ENCODE measurements at regions not wholly inside any gene's neighbourhood (a gene's known extent, or its start where the extent isn't known, plus 50 kb on each side); places are given as distances from the start of the nearest gene placed in this dataset.

GRCh38 chr15:77749236-77749997 is 116.7 kb upstream of the LINGO1 start:
- Mint-ChIP-seq H3K9me3 (no peaks in the 10 kb centered on the region), H3K27me3 (no peaks in the 10 kb centered on the region), H3K4me3 (no peak overlapping the region), H3K27ac (no peak overlapping the region), H3K36me3 (ENCODE audit: low read depth) (no peaks in the 10 kb centered on the region), H3K4me1 (no peaks in the 10 kb centered on the region)
- ChIA-PET POLR2A (no interaction called here), CTCF (no interaction called here)
- DNase-seq, result no peak

- ChIA-PET POLR2A (interaction anchor here (0.6 kb wide), 1 partner anchor 129 kb away, joined by 5 read pairs; no protein-coding TSS in a partner anchor), CTCF (no interaction called here)
- Mint-ChIP-seq H3K27ac (no peak overlapping the region), H3K4me3 (no peak overlapping the region), H3K36me3 (ENCODE audit: low read depth) (no peaks in the 10 kb centered on the region), H3K9me3 (no peaks in the 10 kb centered on the region), H3K4me1 (no peaks in the 10 kb centered on the region), H3K27me3 (no peaks in the 10 kb centered on the region)
- no peak for DNase-seq
Measured at GRCh38 chr15:77748078-77749064, 115.7 kb upstream of the LINGO1 start.

- Mint-ChIP-seq H3K27ac (no peak overlapping the region), H3K4me1 (no peaks in the 10 kb centered on the region), H3K36me3 (ENCODE audit: low read depth) (no peaks in the 10 kb centered on the region), H3K9me3 (no peaks in the 10 kb centered on the region), H3K4me3 (no peak overlapping the region), H3K27me3 (no peaks in the 10 kb centered on the region)
- CTCF ChIA-PET, result interaction anchor here (0.5 kb wide), 1 partner anchor 138 kb away, joined by 3 read pairs; no protein-coding TSS in a partner anchor
- POLR2A ChIA-PET, result no interaction called here
- DNase-seq, result no peak
Measured at GRCh38 chr15:77747175-77748077, 114.7 kb upstream of the LINGO1 start.

- no peaks in the 10 kb centered on the region for H3K27me3 Mint-ChIP-seq
- POLR2A ChIA-PET, result no interaction called here
- H3K9me3 Mint-ChIP-seq, result no peaks in the 10 kb centered on the region
- H3K27ac Mint-ChIP-seq, result no peak overlapping the region
- H3K4me1 Mint-ChIP-seq, result no peaks in the 10 kb centered on the region
- CTCF ChIA-PET, result interaction anchor here (0.5 kb wide), 1 partner anchor 138 kb away, joined by 3 read pairs; no protein-coding TSS in a partner anchor
- H3K4me3 Mint-ChIP-seq, result no peak overlapping the region
- no peaks in the 10 kb centered on the region for H3K36me3 Mint-ChIP-seq (ENCODE audit: low read depth)
- no peak for DNase-seq
Measured at GRCh38 chr15:77746254-77747174, 113.8 kb upstream of the LINGO1 start.

- H3K36me3 Mint-ChIP-seq (ENCODE audit: low read depth), result no peaks in the 10 kb centered on the region
- ChIA-PET POLR2A (no interaction called here), CTCF (interaction anchor here (0.8 to 1.3 kb wide), 2 partner anchors 16 to 18 kb away, joined by 3 to 4 read pairs; no protein-coding TSS in a partner anchor)
- no peaks in the 10 kb centered on the region for H3K9me3 Mint-ChIP-seq
- H3K27ac Mint-ChIP-seq, result no peak overlapping the region
- H3K27me3 Mint-ChIP-seq, result peaks cover 2% of the 10 kb centered on the region
- no peak overlapping the region for H3K4me3 Mint-ChIP-seq
- H3K4me1 Mint-ChIP-seq, result no peaks in the 10 kb centered on the region
- no peak for DNase-seq
Measured at GRCh38 chr15:77744398-77744797, 111.7 kb upstream of the LINGO1 start.

- Mint-ChIP-seq H3K9me3 (no peaks in the 10 kb centered on the region), H3K36me3 (ENCODE audit: low read depth) (no peaks in the 10 kb centered on the region), H3K4me3 (no peak overlapping the region), H3K27me3 (peaks cover 12% of the 10 kb centered on the region), H3K27ac (no peak overlapping the region), H3K4me1 (no peaks in the 10 kb centered on the region)
- CTCF ChIA-PET, result no interaction called here
- DNase-seq, result no peak
- POLR2A ChIA-PET, result no interaction called here
Measured at GRCh38 chr15:77742570-77742969, 109.9 kb upstream of the LINGO1 start.

- no peaks in the 10 kb centered on the region for H3K36me3 Mint-ChIP-seq (ENCODE audit: low read depth)
- ChIA-PET CTCF (no interaction called here), POLR2A (no interaction called here)
- no peak overlapping the region for H3K4me3 Mint-ChIP-seq
- H3K9me3 Mint-ChIP-seq, result no peaks in the 10 kb centered on the region
- peaks cover 12% of the 10 kb centered on the region for H3K27me3 Mint-ChIP-seq
- no peak overlapping the region for H3K27ac Mint-ChIP-seq
- DNase-seq, result no peak
- no peaks in the 10 kb centered on the region for H3K4me1 Mint-ChIP-seq
Measured at GRCh38 chr15:77742127-77742526, 109.4 kb upstream of the LINGO1 start.

- no peak for DNase-seq
- no peak overlapping the region for H3K27ac Mint-ChIP-seq
- H3K27me3 Mint-ChIP-seq, result peaks cover 12% of the 10 kb centered on the region
- H3K4me3 Mint-ChIP-seq, result no peak overlapping the region
- ChIA-PET CTCF (no interaction called here), POLR2A (no interaction called here)
- H3K9me3 Mint-ChIP-seq, result no peaks in the 10 kb centered on the region
- H3K36me3 Mint-ChIP-seq (ENCODE audit: low read depth), result no peaks in the 10 kb centered on the region
- H3K4me1 Mint-ChIP-seq, result no peaks in the 10 kb centered on the region
Measured at GRCh38 chr15:77741106-77741505, 108.4 kb upstream of the LINGO1 start.

GRCh38 chr15:77739591-77740378 is 107.1 kb upstream of the LINGO1 start:
- no peak for DNase-seq
- Mint-ChIP-seq H3K4me1 (no peaks in the 10 kb centered on the region), H3K27ac (no peak overlapping the region), H3K27me3 (peaks cover 12% of the 10 kb centered on the region), H3K4me3 (no peak overlapping the region), H3K36me3 (ENCODE audit: low read depth) (no peaks in the 10 kb centered on the region), H3K9me3 (no peaks in the 10 kb centered on the region)
- CTCF ChIA-PET, result interaction anchor here (0.8 kb wide), 1 partner anchor 10 kb away, joined by 3 read pairs; no protein-coding TSS in a partner anchor
- POLR2A ChIA-PET, result no interaction called here

GRCh38 chr15:77738441-77739302 is 106.0 kb upstream of the LINGO1 start:
- no peaks in the 10 kb centered on the region for H3K9me3 Mint-ChIP-seq
- H3K27ac Mint-ChIP-seq, result no peak overlapping the region
- H3K4me3 Mint-ChIP-seq, result no peak overlapping the region
- no peaks in the 10 kb centered on the region for H3K36me3 Mint-ChIP-seq (ENCODE audit: low read depth)
- CTCF ChIA-PET, result interaction anchor here (0.8 kb wide), 1 partner anchor 9 kb away, joined by 3 read pairs; no protein-coding TSS in a partner anchor
- H3K4me1 Mint-ChIP-seq, result no peaks in the 10 kb centered on the region
- no peak for DNase-seq
- peaks cover 12% of the 10 kb centered on the region for H3K27me3 Mint-ChIP-seq
- POLR2A ChIA-PET, result no interaction called here

- ChIA-PET POLR2A (no interaction called here), CTCF (no interaction called here)
- no peak for DNase-seq
- no peaks in the 10 kb centered on the region for H3K9me3 Mint-ChIP-seq
- H3K27me3 Mint-ChIP-seq, result peaks cover 12% of the 10 kb centered on the region
- no peak overlapping the region for H3K27ac Mint-ChIP-seq
- no peaks in the 10 kb centered on the region for H3K4me1 Mint-ChIP-seq
- no peak overlapping the region for H3K4me3 Mint-ChIP-seq
- no peaks in the 10 kb centered on the region for H3K36me3 Mint-ChIP-seq (ENCODE audit: low read depth)
Measured at GRCh38 chr15:77738038-77738370, 105.3 kb upstream of the LINGO1 start.

Data from activated CD4-positive, alpha-beta T cell treated with anti-CD3 and anti-CD28 coated beads, Interleukin-2, amount 10 ng/mL, durations not matched to agents 7 days and 5 days (primary cell).